ENCODE measurements at regions not wholly inside any gene's neighbourhood (a gene's known extent, or its start where the extent isn't known, plus 50 kb on each side); places are given as distances from the start of the nearest gene placed in this dataset.

GRCh38 chr2:6454286-6454990 is 411.3 kb downstream of the CMPK2 start:
- DNase-seq (ENCODE audit: low read depth in 2 of 2), result no peak

GRCh38 chr2:6459138-6459537 is 406.6 kb downstream of the CMPK2 start:
- DNase-seq (ENCODE audit: low read depth in 2 of 2), result no peak

GRCh38 chr2:6470518-6470917 is 395.2 kb downstream of the CMPK2 start:
- DNase-seq (ENCODE audit: low read depth in 2 of 2), result no peak

- DNase-seq (ENCODE audit: low read depth in 2 of 2), result no peak
Measured at GRCh38 chr2:6471419-6471818, 394.3 kb downstream of the CMPK2 start.

GRCh38 chr2:6474161-6475140 is 391.3 kb downstream of the CMPK2 start:
- DNase-seq (ENCODE audit: low read depth in 2 of 2), result no peak

- no peak for DNase-seq (ENCODE audit: low read depth in 2 of 2)
Measured at GRCh38 chr2:6475155-6475940, 390.4 kb downstream of the CMPK2 start.

- DNase-seq (ENCODE audit: low read depth in 2 of 2), result no peak
Measured at GRCh38 chr2:6480514-6480913, 385.2 kb downstream of the CMPK2 start.

GRCh38 chr2:6482256-6482655 is 383.5 kb downstream of the CMPK2 start:
- DNase-seq (ENCODE audit: low read depth in 2 of 2), result no peak

GRCh38 chr2:6487765-6488164 is 377.9 kb downstream of the CMPK2 start:
- no peak for DNase-seq (ENCODE audit: low read depth in 2 of 2)

- no peak for DNase-seq (ENCODE audit: low read depth in 2 of 2)
Measured at GRCh38 chr2:6492573-6492972, 373.1 kb downstream of the CMPK2 start.

GRCh38 chr2:6493266-6493665 is 372.4 kb downstream of the CMPK2 start:
- DNase-seq (ENCODE audit: low read depth in 2 of 2), result no peak

GRCh38 chr2:6493669-6494068 is 372.0 kb downstream of the CMPK2 start:
- DNase-seq (ENCODE audit: low read depth in 2 of 2), result no peak

GRCh38 chr2:6495466-6495865 is 370.2 kb downstream of the CMPK2 start:
- DNase-seq (ENCODE audit: low read depth in 2 of 2), result no peak

GRCh38 chr2:6496376-6496775 is 369.3 kb downstream of the CMPK2 start:
- DNase-seq (ENCODE audit: low read depth in 2 of 2), result no peak

GRCh38 chr2:6497048-6497447 is 368.7 kb downstream of the CMPK2 start:
- DNase-seq (ENCODE audit: low read depth in 2 of 2), result no peak

- DNase-seq (ENCODE audit: low read depth in 2 of 2), result no peak
Measured at GRCh38 chr2:6498841-6499240, 366.9 kb downstream of the CMPK2 start.

GRCh38 chr2:6499691-6500090 is 366.0 kb downstream of the CMPK2 start:
- DNase-seq (ENCODE audit: low read depth in 2 of 2), result no peak

GRCh38 chr2:6506361-6506794 is 359.3 kb downstream of the CMPK2 start:
- DNase-seq (ENCODE audit: low read depth in 2 of 2), result no peak

GRCh38 chr2:6506859-6507258 is 358.8 kb downstream of the CMPK2 start:
- DNase-seq (ENCODE audit: low read depth in 2 of 2), result no peak

GRCh38 chr2:6510532-6510931 is 355.2 kb downstream of the CMPK2 start:
- DNase-seq (ENCODE audit: low read depth in 2 of 2), result no peak

- no peak for DNase-seq (ENCODE audit: low read depth in 2 of 2)
Measured at GRCh38 chr2:6512589-6512988, 353.1 kb downstream of the CMPK2 start.

GRCh38 chr2:6516674-6517073 is 349.0 kb downstream of the CMPK2 start:
- DNase-seq (ENCODE audit: low read depth in 2 of 2), result no peak
